ENCODE measurements at regions not wholly inside any gene's neighbourhood (a gene's known extent, or its start where the extent isn't known, plus 50 kb on each side); places are given as distances from the start of the nearest gene placed in this dataset.

GRCh38 chr21:16011719-16012118, 281.9 kb downstream of the USP25 start:
- DNase-seq (ENCODE audit: low read depth in 2 of 2), result no peak

GRCh38 chr21:16013570-16013969, 283.8 kb downstream of the USP25 start:
- no peak for DNase-seq (ENCODE audit: low read depth in 2 of 2)

GRCh38 chr21:16020878-16021277, 291.1 kb downstream of the USP25 start:
- no peak for DNase-seq (ENCODE audit: low read depth in 2 of 2)

GRCh38 chr21:16022116-16022515, 292.3 kb downstream of the USP25 start:
- no peak for DNase-seq (ENCODE audit: low read depth in 2 of 2)

GRCh38 chr21:16022921-16023320, 293.1 kb downstream of the USP25 start:
- no peak for DNase-seq (ENCODE audit: low read depth in 2 of 2)

GRCh38 chr21:16028142-16028541, 298.4 kb downstream of the USP25 start:
- no peak for DNase-seq (ENCODE audit: low read depth in 2 of 2)

- no peak for DNase-seq (ENCODE audit: low read depth in 2 of 2)
These were observed 299.2 kb downstream of the USP25 start for GRCh38 chr21:16028941-16029464.

- DNase-seq (ENCODE audit: low read depth in 2 of 2), result no peak
These were observed 303.4 kb downstream of the USP25 start for GRCh38 chr21:16033193-16033592.

- no peak for DNase-seq (ENCODE audit: low read depth in 2 of 2)
These were observed 304.8 kb downstream of the USP25 start for GRCh38 chr21:16034446-16035190.

- DNase-seq (ENCODE audit: low read depth in 2 of 2), result no peak
These were observed 307.7 kb downstream of the USP25 start for GRCh38 chr21:16037421-16037955.

GRCh38 chr21:16040601-16041000, 310.8 kb downstream of the USP25 start:
- no peak for DNase-seq (ENCODE audit: low read depth in 2 of 2)

GRCh38 chr21:16044676-16045075, 314.9 kb downstream of the USP25 start:
- DNase-seq (ENCODE audit: low read depth in 2 of 2), result no peak

- DNase-seq (ENCODE audit: low read depth in 2 of 2), result no peak
These were observed 317.0 kb downstream of the USP25 start for GRCh38 chr21:16046656-16047330.

GRCh38 chr21:16047904-16048303, 318.1 kb downstream of the USP25 start:
- DNase-seq (ENCODE audit: low read depth in 2 of 2), result peak; percentile 84 to 85

GRCh38 chr21:16055014-16055413, 325.2 kb downstream of the USP25 start:
- no peak for DNase-seq (ENCODE audit: low read depth in 2 of 2)

GRCh38 chr21:16058896-16059295, 329.1 kb downstream of the USP25 start:
- no peak for DNase-seq (ENCODE audit: low read depth in 2 of 2)

GRCh38 chr21:16059981-16060380, 330.2 kb downstream of the USP25 start:
- no peak for DNase-seq (ENCODE audit: low read depth in 2 of 2)

- no peak for DNase-seq (ENCODE audit: low read depth in 2 of 2)
These were observed 331.4 kb downstream of the USP25 start for GRCh38 chr21:16061194-16061593.

GRCh38 chr21:16069178-16070112, 339.7 kb downstream of the USP25 start:
- no peak for DNase-seq (ENCODE audit: low read depth in 2 of 2)

GRCh38 chr21:16070207-16070651, 340.4 kb downstream of the USP25 start:
- DNase-seq (ENCODE audit: low read depth in 2 of 2), result peak; percentile 70 to 75

- DNase-seq (ENCODE audit: low read depth in 2 of 2), result peak; percentile 78 to 80
These were observed 341.3 kb downstream of the USP25 start for GRCh38 chr21:16071092-16071491.

- DNase-seq (ENCODE audit: low read depth in 2 of 2), result no peak
These were observed 342.0 kb downstream of the USP25 start for GRCh38 chr21:16071761-16072160.

Data from fibroblast of skin of left quadriceps (primary cell).